H1 (cell line): ENCODE measurements at regions not wholly inside any gene's neighbourhood (a gene's known extent, or its start where the extent isn't known, plus 50 kb on each side); places are given as distances from the start of the nearest gene placed in this dataset.

Source experiments
- BCL11A ChIP-seq, 2 experiments: IDR thresholded peaks; one replicate each; pipeline ENCODE4 v1.6.1; 2011; ENCODE audit warnings: low read depth in 2 of 2, low read length in 2 of 2, mild to moderate bottlenecking in 2 of 2
- BRCA1 ChIP-seq: IDR thresholded peaks from 2 replicates; pipeline ENCODE4 v1.6.1; 2012; ENCODE audit warnings: low read depth, low read length, improper control_type of control experiment
- CEBPB ChIP-seq: IDR thresholded peaks from 2 replicates; pipeline ENCODE4 v1.6.1; 2012; ENCODE audit warnings: low read depth, low read length
- KDM1A ChIP-seq: fragments of 200-600, 300-600 bp; sonication (generic); IDR thresholded peaks from 2 replicates; pipeline ENCODE4 v1.7.1; 2016; ENCODE audit warnings: mild to moderate bottlenecking, low read length, borderline replicate concordance
- NANOG ChIP-seq: IDR thresholded peaks from 2 replicates; pipeline ENCODE4 v1.6.1; 2011; ENCODE audit warnings: low read length, low read depth, mild to moderate bottlenecking, inconsistent platforms; ENCODE audit not compliant: insufficient read depth, poor library complexity, severe bottlenecking
- POLR2AphosphoS5 ChIP-seq: IDR thresholded peaks from 2 replicates; pipeline ENCODE4 v1.6.1; 2011; ENCODE audit warnings: low read depth, low read length
- RFX5 ChIP-seq: IDR thresholded peaks from 2 replicates; pipeline ENCODE4 v1.6.1; 2011; ENCODE audit warnings: low read depth, low read length, improper control_type of control experiment, borderline replicate concordance
- RXRA ChIP-seq: IDR thresholded peaks from 2 replicates; pipeline ENCODE4 v1.6.1; 2011; ENCODE audit warnings: low read depth, mild to moderate bottlenecking, low read length, moderate library complexity; ENCODE audit not compliant: insufficient read depth
- SIN3A ChIP-seq, 2 experiments: IDR thresholded peaks in 1 of 2; conservative IDR thresholded peaks in 1 of 2; 2 replicates each; pipeline ENCODE4 v1.6.1; 2011 to 2012; ENCODE audit warnings: low read length in 2 of 2, improper control_type of control experiment in 1 of 2, low read depth in 1 of 2, mild to moderate bottlenecking in 1 of 2
- SP4 ChIP-seq: IDR thresholded peaks from 2 replicates; pipeline ENCODE4 v1.6.1; 2012; ENCODE audit warnings: low read length, inconsistent platforms
- TF ChIP-seq, protein P1 (sequence below): IDR thresholded peaks from 2 replicates; pipeline ENCODE4 v1.6.1; 2012; ENCODE audit warnings: inconsistent platforms
- TF ChIP-seq, protein P2 (sequence below): IDR thresholded peaks from 2 replicates; pipeline ENCODE4 v1.6.1; 2012; ENCODE audit warnings: low read length, inconsistent platforms
- TF ChIP-seq, protein P3 (sequence below): IDR thresholded peaks from 2 replicates; pipeline ENCODE4 v1.6.1; 2012; ENCODE audit warnings: inconsistent platforms

DNA sequence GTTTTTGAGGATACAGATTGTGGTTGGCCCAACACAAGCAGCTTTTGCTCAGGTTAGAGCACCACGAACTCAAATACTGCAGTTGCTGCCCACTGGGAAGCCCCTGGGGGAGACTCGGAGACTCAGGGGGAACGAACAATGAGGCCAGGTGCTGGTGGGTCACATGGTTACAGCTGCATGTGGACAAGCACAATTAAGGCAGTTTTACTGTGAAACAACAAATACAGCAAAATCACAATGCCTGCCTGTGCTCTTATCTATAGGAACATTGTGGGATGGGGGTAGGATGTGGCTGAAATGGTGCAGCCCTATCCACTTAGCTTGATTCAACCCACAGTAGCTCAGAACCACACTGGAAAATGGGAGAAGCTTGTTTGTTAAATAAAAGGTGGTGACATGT is 119.7 kb upstream of the SPATA13 start (continued):
- no peak for TF ChIP-seq RFX5
- TF ChIP-seq POLR2AphosphoS5 = peak; percentile 71
- TF ChIP-seq BCL11A (IDR thresholded peaks at IDR 0.05; ENCODE audit: low read depth in 2 of 2, low read length in 2 of 2) = no peak
- TF ChIP-seq, protein P1, sequence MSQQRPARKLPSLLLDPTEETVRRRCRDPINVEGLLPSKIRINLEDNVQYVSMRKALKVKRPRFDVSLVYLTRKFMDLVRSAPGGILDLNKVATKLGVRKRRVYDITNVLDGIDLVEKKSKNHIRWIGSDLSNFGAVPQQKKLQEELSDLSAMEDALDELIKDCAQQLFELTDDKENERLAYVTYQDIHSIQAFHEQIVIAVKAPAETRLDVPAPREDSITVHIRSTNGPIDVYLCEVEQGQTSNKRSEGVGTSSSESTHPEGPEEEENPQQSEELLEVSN = peak; percentile 23; the same call in 1 of the 2 replicates
- no peak for TF ChIP-seq SIN3A (conservative IDR thresholded peaks at IDR 0.05 in 1 of 2, IDR thresholded peaks at IDR 0.05 in 1 of 2; ENCODE audit: low read depth in 1 of 2, low read length in 2 of 2)
- TF ChIP-seq, protein P2, sequence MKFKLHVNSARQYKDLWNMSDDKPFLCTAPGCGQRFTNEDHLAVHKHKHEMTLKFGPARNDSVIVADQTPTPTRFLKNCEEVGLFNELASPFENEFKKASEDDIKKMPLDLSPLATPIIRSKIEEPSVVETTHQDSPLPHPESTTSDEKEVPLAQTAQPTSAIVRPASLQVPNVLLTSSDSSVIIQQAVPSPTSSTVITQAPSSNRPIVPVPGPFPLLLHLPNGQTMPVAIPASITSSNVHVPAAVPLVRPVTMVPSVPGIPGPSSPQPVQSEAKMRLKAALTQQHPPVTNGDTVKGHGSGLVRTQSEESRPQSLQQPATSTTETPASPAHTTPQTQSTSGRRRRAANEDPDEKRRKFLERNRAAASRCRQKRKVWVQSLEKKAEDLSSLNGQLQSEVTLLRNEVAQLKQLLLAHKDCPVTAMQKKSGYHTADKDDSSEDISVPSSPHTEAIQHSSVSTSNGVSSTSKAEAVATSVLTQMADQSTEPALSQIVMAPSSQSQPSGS = no peak
- TF ChIP-seq NANOG = peak; percentile 61
- no peak for TF ChIP-seq KDM1A
- TF ChIP-seq RXRA = no peak
- TF ChIP-seq, protein P3, sequence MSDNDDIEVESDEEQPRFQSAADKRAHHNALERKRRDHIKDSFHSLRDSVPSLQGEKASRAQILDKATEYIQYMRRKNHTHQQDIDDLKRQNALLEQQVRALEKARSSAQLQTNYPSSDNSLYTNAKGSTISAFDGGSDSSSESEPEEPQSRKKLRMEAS = peak; percentile 73
- no peak for TF ChIP-seq BRCA1
- TF ChIP-seq SP4 = no peak
- no peak for TF ChIP-seq CEBPB
